A673 (cell line): ENCODE measurements at regions not wholly inside any gene's neighbourhood (a gene's known extent, or its start where the extent isn't known, plus 50 kb on each side); places are given as distances from the start of the nearest gene placed in this dataset.

Source experiments
- EZH2 ChIP-seq: fragments of 200-600 bp; sonication (generic); IDR thresholded peaks from 2 replicates; pipeline ENCODE4 v1.6.1; 2017; ENCODE audit warnings: borderline replicate concordance, low read depth, mild to moderate bottlenecking, mixed read lengths, antibody characterized with exemption, low read length; ENCODE audit not compliant: poor library complexity, severe bottlenecking
- TF ChIP-seq, protein P1 (sequence below): fragments of 300-800, 200-600 bp; sonication (generic); conservative IDR thresholded peaks from 2 replicates; pipeline ENCODE4 v1.5.1; 2017; ENCODE audit warnings: low read depth, mild to moderate bottlenecking, antibody characterized with exemption, low read length, moderate library complexity, mixed read lengths

DNA sequence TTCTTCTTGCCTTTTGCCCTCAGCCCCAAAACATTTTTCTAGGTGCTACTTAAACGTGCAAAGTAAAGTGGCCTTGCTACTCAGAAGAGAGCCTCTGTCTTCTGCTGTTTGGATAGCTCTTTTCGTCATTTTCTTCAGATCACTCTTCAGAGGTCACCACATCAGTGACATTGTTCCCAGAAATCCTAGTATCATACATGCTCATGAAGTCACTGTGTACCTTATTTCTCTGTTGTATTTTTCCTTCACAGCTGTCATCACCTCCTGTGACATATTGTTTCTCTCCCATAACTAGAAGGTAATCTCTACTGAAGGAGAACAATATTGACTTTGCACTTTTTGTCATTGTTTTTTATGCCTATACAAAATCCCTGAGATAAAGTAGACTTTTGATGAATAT, 237.0 kb upstream of the CDH18 start:
- TF ChIP-seq, protein P1, sequence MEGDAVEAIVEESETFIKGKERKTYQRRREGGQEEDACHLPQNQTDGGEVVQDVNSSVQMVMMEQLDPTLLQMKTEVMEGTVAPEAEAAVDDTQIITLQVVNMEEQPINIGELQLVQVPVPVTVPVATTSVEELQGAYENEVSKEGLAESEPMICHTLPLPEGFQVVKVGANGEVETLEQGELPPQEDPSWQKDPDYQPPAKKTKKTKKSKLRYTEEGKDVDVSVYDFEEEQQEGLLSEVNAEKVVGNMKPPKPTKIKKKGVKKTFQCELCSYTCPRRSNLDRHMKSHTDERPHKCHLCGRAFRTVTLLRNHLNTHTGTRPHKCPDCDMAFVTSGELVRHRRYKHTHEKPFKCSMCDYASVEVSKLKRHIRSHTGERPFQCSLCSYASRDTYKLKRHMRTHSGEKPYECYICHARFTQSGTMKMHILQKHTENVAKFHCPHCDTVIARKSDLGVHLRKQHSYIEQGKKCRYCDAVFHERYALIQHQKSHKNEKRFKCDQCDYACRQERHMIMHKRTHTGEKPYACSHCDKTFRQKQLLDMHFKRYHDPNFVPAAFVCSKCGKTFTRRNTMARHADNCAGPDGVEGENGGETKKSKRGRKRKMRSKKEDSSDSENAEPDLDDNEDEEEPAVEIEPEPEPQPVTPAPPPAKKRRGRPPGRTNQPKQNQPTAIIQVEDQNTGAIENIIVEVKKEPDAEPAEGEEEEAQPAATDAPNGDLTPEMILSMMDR: no peak
- TF ChIP-seq EZH2: no peak
